Putamen (tissue), 1 donor: ENCODE measurements at regions not wholly inside any gene's neighbourhood (a gene's known extent, or its start where the extent isn't known, plus 50 kb on each side); places are given as distances from the start of the nearest gene placed in this dataset.
"Not testable (repeated sequence)": the region's sequence is repeated elsewhere in the genome, so short reads cannot be mapped to it uniquely, and the experiment has no call there.

ENCODE experiments used
- DNase-seq: peaks from one replicate; pipeline ENCODE4 v3.0.0-alpha.2; 2016; ENCODE audit warnings: low spot score

DNA sequence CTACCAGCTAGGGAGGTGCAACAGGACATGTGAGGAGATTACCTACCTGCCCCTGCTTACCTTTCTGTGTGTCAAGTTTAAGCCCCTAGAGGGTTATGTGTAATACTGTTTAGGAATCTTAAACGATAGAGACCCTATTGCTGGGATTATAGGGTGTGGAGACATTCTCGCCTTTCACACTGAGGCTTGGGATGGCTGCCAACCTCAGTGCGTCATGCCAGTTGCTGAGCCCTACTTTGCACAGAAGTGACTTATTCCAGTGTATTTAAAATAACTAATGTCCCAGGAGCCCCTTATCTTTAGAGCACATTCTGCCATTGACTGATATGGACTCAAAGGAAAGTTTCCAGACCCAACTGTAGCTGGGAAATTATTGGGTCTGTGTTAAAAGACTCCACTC is 76.6 kb upstream of the XPA start:
- no peak for DNase-seq

DNA sequence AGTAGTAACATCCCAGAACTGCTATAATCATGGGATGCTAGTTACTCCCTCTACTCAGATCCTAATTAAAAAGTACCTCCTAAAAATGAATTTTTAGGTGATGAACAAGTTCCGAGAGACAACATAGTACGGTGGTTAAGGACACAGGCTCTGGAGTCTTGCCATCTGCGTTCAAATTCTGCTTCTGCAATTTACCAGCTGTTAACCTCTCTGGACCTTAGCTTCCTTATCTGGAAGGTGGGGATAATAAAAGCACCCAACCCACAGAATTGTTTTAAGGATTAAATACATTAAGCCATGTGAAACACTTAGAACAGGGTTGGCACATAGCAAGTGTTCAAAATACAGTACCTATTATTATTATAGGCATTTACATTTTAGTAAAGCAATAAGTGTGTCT is 77.5 kb upstream of the XPA start:
- DNase-seq, result no peak

DNA sequence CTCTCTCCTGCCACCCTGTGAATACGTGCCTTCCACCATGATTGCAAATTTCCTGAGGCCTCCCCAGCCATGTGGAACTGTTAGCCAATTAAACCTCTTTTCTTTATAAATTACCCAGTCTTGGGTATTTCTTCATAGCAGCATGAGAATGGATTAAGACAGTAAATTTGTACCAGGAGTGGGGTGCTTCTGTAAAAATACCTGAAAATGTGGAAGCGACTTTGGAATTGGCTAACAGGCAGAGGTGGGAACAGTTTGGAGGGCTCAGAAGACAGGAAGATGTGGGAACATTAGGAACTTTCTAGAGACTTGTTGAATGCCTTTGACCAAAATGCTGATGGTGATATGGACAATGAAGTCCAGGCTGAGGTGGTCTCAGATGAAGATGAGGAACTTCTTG is 74.3 kb upstream of the FOXE1 start:
- DNase-seq, result not testable (repeated sequence)

DNA sequence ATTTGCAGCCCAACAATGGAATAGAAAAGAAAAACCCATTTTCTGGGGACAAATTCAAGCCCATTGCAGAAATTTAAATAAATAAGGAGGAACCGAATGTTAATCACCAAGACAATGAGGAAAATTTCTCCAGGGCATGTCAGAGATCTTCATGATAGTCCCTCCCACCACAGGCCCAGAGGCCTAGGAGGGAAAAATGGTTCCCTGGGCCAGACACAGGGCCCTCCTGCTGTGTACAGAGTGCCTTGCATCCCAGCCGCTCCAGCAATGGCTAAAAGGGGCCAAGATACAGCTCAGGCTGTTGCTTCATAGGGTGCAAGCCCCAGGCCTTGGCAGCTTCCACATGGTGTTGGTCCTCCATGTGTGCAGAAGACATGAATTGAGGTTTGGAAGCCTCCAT is 73.4 kb upstream of the FOXE1 start:
- DNase-seq, result no peak

DNA sequence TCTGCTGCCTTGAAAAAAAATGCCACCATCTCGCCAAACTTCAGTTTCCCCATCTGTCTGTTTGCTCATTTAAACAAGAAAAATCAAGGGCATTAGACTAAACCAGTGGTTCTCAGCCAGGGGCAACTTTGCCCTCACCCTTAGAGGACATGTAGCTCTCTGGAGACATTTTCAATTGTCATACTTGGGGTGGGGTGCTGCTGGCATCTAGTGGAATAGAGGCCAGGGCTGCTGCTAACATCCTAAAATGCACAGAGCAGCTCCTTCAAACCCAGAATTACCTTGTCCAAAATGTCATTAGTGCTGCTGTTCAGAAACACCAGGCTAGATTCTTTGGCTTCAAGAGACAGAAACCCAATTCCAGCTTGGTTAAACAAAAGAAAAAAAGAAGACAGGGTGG is 71.1 kb upstream of the FOXE1 start:
- DNase-seq, result no peak

DNA sequence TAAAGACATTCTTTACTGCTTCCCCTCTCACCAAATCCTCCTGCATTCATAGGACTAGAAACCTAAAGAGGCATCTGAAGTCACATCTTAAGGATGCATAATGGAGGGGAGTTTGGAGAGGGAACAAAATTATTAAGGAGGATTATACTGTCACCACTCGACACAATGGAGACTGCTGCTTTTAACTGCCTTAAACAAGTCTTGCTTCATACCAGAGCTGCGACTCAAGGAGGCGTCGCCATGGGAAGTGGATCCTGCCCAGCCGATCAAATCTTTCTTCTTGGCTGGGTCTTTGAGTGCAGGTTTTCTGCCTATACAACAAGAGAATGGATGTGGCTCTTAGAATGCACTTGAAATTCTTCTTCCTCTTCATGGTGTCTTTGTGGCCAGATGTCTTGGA is 66.7 kb upstream of the FOXE1 start:
- DNase-seq, result no peak

DNA sequence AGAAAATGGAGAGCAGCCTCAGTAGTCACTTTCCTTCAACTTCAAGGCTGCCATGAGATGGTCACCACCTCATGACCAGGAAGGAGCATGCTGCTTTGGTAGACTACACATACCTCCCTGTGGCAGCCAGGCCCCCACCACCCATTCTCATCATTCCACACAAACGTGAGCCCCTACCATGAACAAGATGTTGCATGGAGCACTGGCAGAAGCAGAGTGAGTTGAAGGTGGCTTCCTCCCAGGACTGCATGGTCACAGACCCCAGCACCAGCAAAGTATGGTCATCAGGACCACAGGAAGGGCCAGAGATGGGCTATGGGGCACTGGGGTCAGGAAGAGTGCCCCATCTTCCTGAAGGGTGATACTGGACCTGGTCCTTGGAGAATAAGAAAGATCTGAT is 65.5 kb upstream of the FOXE1 start:
- DNase-seq, result no peak

DNA sequence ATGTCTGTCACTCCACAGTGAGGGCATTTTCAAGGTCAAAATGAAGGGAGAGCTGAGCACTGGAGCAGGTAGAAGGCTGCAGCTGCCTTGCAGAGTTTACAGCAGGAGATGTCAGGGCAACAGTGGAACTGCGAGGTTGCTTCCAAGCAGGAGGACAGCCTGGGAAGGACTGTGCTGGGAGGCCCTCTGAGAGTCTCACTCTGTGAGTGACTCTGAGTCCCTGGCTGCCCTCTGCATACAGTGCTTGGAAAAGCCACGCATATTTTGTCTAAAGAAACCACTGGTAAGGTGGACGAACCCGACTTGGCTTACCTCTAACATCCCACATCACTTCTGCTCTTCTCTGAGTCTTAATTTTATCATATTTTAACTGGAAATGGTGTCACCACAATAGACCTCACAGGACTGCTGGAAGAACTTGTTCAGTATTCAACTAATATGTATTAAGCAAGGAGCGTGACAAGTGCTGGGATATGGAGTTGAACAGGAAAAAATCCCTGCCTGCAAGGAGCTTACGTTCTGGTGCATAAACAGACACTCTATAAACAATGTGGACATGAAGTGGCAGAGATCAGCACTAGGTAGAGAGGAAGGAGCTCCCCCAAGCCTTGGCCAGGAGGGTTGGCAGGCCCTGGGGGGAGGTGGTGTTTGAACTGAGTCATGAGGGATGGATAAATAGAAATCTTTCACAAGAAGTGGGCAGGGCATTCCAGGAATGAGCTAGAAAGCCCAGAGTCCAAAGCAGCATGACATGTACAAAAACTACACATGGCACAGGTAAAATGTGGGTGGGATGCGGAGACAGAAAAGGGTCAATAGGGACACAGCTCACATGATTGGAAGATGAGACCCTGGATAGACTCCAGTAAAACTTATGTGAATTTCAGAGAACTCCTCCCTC is 64.0 kb upstream of the FOXE1 start:
- no peak for DNase-seq

DNA sequence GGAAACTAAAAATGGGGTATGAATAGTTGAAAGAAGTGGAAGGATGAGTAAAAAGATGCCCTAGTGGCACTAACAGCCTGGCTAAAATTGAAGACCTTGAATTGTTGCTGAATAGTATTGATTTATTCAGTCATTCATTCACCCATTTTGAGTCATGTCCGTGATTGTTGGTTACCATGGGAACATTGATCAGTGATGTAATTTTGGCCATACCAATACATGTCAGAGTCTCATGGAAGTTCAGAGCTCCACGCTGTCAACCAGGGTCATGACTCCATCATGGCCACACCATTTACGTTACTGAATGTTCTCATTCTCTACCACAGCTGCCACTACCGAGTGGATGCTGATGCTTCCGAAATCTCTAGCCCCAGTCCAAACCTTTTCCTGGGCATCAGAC is 62.5 kb upstream of the FOXE1 start:
- DNase-seq, result no peak

DNA sequence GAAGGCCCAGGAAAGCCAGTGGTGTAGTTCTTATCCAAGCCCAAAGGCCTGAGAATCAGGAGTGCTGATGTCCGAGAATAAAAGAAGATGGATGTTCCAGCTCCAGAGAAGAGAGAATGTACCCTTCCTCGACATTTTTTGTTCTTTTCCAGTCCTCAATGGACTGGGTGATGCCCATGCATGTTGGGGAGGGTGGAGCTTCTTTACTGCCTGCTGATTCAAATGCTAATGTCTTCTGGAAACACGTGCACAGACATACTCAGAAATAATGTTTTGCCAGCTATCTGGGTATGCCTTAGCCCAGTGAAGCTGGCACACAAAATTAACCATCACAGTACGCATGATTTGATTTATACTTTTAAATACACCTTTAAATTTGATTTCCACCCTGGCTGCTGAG is 61.5 kb upstream of the FOXE1 start:
- DNase-seq, result no peak

DNA sequence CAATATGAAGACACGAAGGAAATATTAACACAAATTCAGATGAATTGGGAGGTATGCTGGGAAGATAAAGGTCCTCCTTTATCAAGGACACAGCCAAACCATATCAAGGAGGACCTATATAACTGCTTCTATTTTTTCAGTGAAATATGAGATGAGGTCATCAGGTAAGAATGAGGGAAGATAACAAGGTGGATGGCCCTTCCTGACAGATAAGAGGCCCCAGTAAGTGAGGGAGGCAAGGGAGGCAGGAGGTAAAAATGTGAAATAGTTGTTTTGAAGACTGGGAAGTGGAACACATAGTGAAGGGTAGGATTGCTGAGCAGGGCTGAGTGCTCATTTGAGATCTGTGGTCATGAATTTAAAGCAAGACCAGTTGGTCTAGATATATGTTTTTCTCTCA is 60.0 kb upstream of the FOXE1 start:
- no peak for DNase-seq

DNA sequence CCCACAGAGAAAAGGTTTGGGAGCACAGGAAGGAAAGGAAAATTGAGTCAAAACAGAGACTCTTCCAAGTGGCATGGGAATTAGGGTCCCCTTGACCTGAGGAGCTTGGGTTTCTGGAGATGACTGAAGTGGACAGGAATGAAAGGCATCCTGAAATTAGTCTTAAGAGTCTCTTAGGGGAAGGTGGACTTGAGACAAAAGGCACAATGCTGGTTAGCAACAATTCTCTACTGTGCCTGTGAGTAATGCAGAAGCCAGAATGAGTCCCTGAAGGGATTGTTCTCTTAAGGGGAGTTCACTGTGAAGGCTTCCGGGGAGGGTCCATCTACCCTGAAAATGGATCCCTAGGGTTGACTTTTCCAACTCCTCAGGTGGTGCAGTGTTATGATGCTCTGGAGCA is 58.4 kb upstream of the FOXE1 start:
- DNase-seq, result no peak

DNA sequence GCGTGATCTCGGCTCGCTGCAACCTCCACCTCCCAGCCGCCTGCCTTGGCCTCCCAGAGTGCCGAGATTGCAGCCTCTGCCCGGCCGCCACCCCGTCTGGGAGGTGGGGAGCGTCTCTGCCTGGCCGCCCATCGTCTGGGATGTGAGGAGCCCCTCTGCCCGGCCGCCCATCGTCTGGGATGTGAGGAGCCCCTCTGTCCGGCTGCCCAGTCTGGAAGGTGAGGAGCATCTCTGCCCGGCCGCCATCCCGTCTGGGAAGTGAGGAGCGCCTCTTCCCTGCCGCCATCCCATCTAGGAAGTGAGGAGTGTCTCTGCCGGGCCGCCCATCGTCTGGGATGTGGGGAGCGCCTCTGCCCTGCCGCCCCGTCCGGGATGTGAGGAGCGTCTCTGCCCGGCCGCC is 56.9 kb upstream of the FOXE1 start:
- DNase-seq, result not testable (repeated sequence)

DNA sequence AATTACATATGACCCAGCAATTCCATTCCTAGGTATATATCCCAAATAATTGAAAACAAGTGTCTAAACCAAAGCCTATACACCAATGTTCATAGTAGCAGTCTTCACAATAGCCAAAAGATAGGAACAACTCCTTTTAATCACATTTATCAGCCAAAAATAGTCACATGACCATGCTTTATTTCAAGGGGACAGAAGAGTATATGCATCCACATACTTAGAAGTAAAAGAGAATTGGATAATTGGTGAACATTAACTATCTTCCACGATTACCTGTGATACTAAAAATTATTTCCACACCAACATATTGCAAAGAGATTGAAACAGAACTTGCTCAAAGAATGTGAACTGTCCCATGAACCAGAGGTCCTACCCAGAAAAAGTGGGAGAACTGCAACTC is 51.8 kb upstream of the FOXE1 start:
- no peak for DNase-seq

DNA sequence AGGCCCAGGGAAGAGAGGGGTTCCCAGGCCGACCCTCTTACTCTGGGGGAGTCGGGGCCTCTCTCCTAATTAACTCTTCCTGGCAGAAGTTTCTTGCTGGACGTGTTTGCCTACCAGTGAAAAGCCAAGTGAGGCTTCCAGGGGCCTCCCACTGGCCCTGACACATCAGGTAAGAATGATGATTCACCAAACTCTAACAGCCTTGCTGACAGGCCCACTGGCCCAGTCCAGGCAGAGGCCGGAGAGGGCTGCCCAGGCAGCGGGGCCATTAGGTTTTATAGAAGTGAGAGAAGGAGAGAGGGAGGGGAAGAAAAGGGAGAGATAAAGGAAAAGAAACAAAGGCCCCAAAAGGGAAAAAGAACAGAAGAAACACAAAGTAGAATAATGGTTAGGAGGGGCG is 50.8 kb upstream of the FOXE1 start:
- DNase-seq, result no peak

DNA sequence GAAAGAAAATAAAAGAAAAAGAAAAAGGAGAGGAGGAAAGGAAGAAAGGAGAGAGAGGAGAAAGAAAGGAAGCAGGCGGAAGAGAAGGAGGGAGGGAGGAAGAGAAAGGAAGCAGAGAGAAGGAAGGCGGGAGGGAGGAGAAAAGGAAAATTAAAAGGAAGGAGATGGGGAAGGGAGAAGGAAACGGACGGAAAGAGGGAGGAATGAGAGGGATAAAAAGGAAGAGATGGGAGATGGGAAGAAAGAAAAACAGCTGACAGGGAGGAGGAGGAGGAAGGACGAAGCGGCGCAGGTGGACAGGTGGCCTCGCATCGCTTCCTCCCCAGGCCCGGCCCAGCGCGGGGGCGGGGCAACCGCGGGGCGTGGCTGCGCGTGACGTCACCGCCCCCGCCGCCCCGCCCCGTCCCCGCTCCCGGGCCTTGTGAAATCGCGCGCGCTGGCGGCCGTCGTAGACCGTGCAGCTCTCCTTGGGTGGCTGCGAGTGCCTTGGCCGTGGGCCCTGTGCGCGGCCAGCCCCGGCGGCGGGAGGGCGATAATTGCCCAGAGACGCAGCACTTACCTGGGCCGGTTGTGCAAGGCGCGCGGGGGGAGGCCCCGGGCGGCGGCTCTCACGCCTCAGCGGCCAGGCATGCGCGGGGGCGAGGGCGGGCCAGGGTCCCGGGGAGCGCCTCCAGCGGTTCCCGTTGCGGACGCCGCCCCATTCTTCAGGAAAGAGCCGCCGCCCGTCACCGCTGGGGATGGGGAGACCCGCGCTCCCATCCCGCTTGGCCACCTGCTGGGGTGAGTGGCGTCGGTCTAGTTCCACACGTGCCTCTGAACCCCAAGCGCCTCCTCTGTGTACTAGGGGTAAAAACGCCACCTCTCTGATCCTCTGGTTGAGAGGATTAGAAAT is 49.6 kb upstream of the FOXE1 start:
- DNase-seq, result peak; percentile 70
